Osteoblast (primary cell): ENCODE measurements at regions not wholly inside any gene's neighbourhood (a gene's known extent, or its start where the extent isn't known, plus 50 kb on each side); places are given as distances from the start of the nearest gene placed in this dataset.

Source experiments
- DNase-seq: peaks from one replicate; pipeline ENCODE4 v3.0.0; 2011; ENCODE audit warnings: low spot score, mixed read lengths; ENCODE audit not compliant: insufficient read length; ENCODE audit errors: missing footprints
- H2AFZ ChIP-seq: 2 replicates; pipeline ENCODE4 v1.6.0; 2011; ENCODE audit warnings: mild to moderate bottlenecking, low read length
- H3K27ac ChIP-seq: 2 replicates; pipeline ENCODE4 v1.5.1; 2011; ENCODE audit warnings: mild to moderate bottlenecking, low read depth, low read length, moderate library complexity
- H3K27me3 ChIP-seq: 2 replicates; pipeline ENCODE4 v1.6.0; 2012; ENCODE audit warnings: mild to moderate bottlenecking, control low read depth, inconsistent platforms, low read length, moderate library complexity; ENCODE audit not compliant: insufficient read depth
- H3K36me3 ChIP-seq: 2 replicates; pipeline ENCODE4 v1.5.1; 2011; ENCODE audit warnings: mild to moderate bottlenecking, low read length, control low read depth, moderate library complexity; ENCODE audit not compliant: insufficient read depth
- H3K4me1 ChIP-seq: 2 replicates; pipeline ENCODE4 v1.5.1; 2011; ENCODE audit warnings: mild to moderate bottlenecking, low read length, control low read depth, moderate library complexity; ENCODE audit not compliant: insufficient read depth
- H3K4me2 ChIP-seq: 2 replicates; pipeline ENCODE4 v1.6.0; 2011; ENCODE audit warnings: mild to moderate bottlenecking, low read length; ENCODE audit not compliant: insufficient read depth
- H3K4me3 ChIP-seq: fragments of 200-600 bp; sonication (generic); 3 replicates; pipeline ENCODE4 v1.5.1; 2012; ENCODE audit warnings: mild to moderate bottlenecking, low read length, inconsistent platforms; ENCODE audit not compliant: insufficient read depth
- H3K79me2 ChIP-seq: 2 replicates; pipeline ENCODE4 v1.6.0; 2012; ENCODE audit warnings: mild to moderate bottlenecking, low read length, control low read depth, inconsistent platforms; ENCODE audit not compliant: insufficient read depth
- H3K9me3 ChIP-seq: 2 replicates; pipeline ENCODE4 v1.5.1; 2011; ENCODE audit warnings: low read depth, low read length, control low read depth
- H4K20me1 ChIP-seq: 2 replicates; pipeline ENCODE4 v1.6.0; 2012; ENCODE audit warnings: mild to moderate bottlenecking, low read length, control low read depth; ENCODE audit not compliant: insufficient read depth
- TF ChIP-seq, protein P1 (sequence below): IDR thresholded peaks from 2 replicates; pipeline ENCODE4 v1.5.1; 2011; ENCODE audit warnings: mild to moderate bottlenecking, low read depth, low read length, moderate library complexity; ENCODE audit errors: extremely low read depth

DNA sequence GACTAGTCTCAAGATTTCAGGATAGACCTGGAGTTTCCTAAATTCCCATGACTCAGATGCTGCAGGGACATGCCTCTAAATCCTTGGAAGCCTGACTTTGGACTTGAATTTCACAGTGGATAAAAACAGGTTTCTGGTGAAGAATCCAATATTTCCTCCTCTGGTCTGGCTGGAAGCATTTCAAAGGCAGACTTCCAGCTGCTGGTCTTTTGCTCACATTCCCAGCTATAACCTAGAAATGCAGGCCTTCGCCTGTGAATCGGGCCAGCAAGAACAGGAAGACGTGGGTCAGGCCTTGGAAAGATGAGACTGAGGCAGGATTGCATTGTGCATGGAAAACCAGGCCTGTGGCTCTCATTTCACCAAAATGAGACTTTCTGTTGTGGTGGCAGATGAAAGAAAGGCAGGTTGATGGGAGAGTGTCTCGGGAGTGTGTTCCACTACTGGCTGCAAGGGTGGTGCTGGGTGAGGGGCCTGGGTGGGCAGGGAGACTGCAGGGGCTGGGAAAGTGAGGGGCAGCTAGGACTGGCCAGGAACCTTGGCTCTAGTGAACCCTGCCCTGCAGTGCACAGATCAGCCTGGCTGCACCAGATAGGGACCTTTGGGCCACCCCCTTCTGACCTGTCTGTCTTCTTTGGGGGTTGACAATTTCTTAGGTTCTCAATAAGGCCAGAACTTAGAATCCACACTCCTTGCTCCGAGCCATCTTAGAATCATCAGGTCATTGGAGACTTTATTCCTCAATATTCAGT, 488.8 kb upstream of the MKI67 start:
- Histone ChIP-seq H2AFZ (no peak overlapping the region), H3K79me2 (no peaks in the 10 kb centered on the region), H3K4me1 (no peaks in the 10 kb centered on the region), H3K27ac (no peak overlapping the region), H3K27me3 (no peaks in the 10 kb centered on the region), H3K36me3 (no peaks in the 10 kb centered on the region), H4K20me1 (no peaks in the 10 kb centered on the region), H3K4me3 (no peak overlapping the region), H3K9me3 (no peaks in the 10 kb centered on the region), H3K4me2 (no peak overlapping the region)
- no peak for DNase-seq
- TF ChIP-seq, protein P1, sequence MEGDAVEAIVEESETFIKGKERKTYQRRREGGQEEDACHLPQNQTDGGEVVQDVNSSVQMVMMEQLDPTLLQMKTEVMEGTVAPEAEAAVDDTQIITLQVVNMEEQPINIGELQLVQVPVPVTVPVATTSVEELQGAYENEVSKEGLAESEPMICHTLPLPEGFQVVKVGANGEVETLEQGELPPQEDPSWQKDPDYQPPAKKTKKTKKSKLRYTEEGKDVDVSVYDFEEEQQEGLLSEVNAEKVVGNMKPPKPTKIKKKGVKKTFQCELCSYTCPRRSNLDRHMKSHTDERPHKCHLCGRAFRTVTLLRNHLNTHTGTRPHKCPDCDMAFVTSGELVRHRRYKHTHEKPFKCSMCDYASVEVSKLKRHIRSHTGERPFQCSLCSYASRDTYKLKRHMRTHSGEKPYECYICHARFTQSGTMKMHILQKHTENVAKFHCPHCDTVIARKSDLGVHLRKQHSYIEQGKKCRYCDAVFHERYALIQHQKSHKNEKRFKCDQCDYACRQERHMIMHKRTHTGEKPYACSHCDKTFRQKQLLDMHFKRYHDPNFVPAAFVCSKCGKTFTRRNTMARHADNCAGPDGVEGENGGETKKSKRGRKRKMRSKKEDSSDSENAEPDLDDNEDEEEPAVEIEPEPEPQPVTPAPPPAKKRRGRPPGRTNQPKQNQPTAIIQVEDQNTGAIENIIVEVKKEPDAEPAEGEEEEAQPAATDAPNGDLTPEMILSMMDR = no peak

DNA sequence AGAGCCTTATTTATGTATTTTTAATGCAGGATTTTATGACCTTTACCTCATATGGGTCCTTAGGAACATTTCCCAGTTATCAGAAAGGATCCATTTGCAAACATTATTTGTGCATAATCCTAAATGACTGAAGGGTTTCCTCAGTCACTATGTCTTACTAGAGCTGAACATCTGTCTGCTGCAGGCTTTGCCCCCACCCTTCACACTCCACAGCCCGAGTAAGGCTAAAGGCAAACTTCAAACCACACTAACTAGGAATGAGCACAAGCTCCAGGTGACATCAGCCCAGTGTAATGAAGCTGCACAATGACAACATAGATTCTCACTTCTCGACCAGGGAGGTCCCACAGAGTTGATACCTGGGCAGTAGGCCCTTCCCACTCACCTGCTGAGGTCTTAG, 491.3 kb upstream of the MKI67 start:
- Histone ChIP-seq H3K9me3 (no peaks in the 10 kb centered on the region), H3K4me2 (no peak overlapping the region), H3K4me3 (no peak overlapping the region), H2AFZ (no peak overlapping the region), H3K79me2 (no peaks in the 10 kb centered on the region), H3K27ac (no peak overlapping the region), H3K27me3 (no peaks in the 10 kb centered on the region), H3K36me3 (no peaks in the 10 kb centered on the region), H3K4me1 (no peaks in the 10 kb centered on the region), H4K20me1 (no peaks in the 10 kb centered on the region)
- no peak for DNase-seq
- TF ChIP-seq, protein P1 = no peak

GRCh38 chr10:128622706-128623105, 496.5 kb upstream of the MKI67 start:
- Histone ChIP-seq H3K79me2 (no peaks in the 10 kb centered on the region), H3K27ac (no peak overlapping the region), H4K20me1 (no peaks in the 10 kb centered on the region), H2AFZ (no peak overlapping the region), H3K27me3 (no peaks in the 10 kb centered on the region), H3K4me1 (no peaks in the 10 kb centered on the region), H3K36me3 (no peaks in the 10 kb centered on the region), H3K4me3 (no peak overlapping the region), H3K9me3 (peaks cover 3% of the 10 kb centered on the region), H3K4me2 (no peak overlapping the region)
- TF ChIP-seq, protein P1 = no peak
- DNase-seq = no peak

DNA sequence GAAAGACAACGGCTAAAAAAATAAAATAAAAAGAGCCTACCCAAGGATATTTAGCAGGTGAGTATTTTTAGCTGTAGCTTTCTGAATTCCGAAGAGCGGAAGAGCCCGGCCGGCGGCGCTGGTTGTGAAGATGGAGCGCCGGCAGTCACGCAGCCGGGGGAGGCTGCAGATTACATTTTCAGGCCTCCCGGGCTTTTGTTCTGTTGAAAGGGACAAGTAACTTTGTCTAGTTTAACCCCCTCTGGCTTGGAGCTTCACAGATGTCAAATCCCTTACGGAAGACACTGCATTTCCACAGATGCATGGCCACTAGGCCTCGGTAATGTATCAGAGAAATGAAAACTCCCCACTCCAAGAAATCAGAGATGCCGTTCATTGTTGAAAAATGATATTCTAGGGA, 497.6 kb upstream of the MKI67 start:
- Histone ChIP-seq H3K4me2 (no peak overlapping the region), H3K4me1 (no peaks in the 10 kb centered on the region), H4K20me1 (no peaks in the 10 kb centered on the region), H3K9me3 (peaks cover 3% of the 10 kb centered on the region), H3K79me2 (no peaks in the 10 kb centered on the region), H3K36me3 (no peaks in the 10 kb centered on the region), H3K27ac (no peak overlapping the region), H3K27me3 (no peaks in the 10 kb centered on the region), H2AFZ (no peak overlapping the region), H3K4me3 (no peak overlapping the region)
- TF ChIP-seq, protein P1 = no peak
- no peak for DNase-seq
